ENCODE measurements at regions not wholly inside any gene's neighbourhood (a gene's known extent, or its start where the extent isn't known, plus 50 kb on each side); places are given as distances from the start of the nearest gene placed in this dataset.

GRCh38 chr2:240322231-240322955 lies 113.1 kb upstream of the GPC1 start:
- H3K9me2 ChIP-seq (replicated peaks; ENCODE audit: insufficient read depth, low read length), result no peaks in the 10 kb centered on the region
- H4K20me1 ChIP-seq (ENCODE audit: insufficient read depth, low read depth, low read length), result no peaks in the 10 kb centered on the region
- H3K27ac ChIP-seq (ENCODE audit: low read length), result no peak overlapping the region
- no peak overlapping the region for H3K9ac ChIP-seq (ENCODE audit: low read length)
- no peaks in the 10 kb centered on the region for H3K4me1 ChIP-seq (ENCODE audit: low read length)
- no peak overlapping the region for H3K4me3 ChIP-seq (ENCODE audit: low read length)
- no peak overlapping the region for H2AFZ ChIP-seq (ENCODE audit: low read length)
- H3K4me2 ChIP-seq (ENCODE audit: low read depth, low read length, poor library complexity, severe bottlenecking), result no peak overlapping the region
- DNase-seq, result no peak
- H3K27me3 ChIP-seq (ENCODE audit: low read length), result no peaks in the 10 kb centered on the region
- H3K79me2 ChIP-seq (ENCODE audit: low read length), result no peaks in the 10 kb centered on the region
- H3K36me3 ChIP-seq (ENCODE audit: insufficient read depth, low read length), result no peaks in the 10 kb centered on the region
- no peaks in the 10 kb centered on the region for H3K9me3 ChIP-seq (ENCODE audit: low read length)

GRCh38 chr2:240322991-240323390 lies 112.5 kb upstream of the GPC1 start:
- Histone ChIP-seq H3K79me2 (ENCODE audit: low read length) (no peaks in the 10 kb centered on the region), H3K9me2 (replicated peaks; ENCODE audit: insufficient read depth, low read length) (no peaks in the 10 kb centered on the region), H3K27me3 (ENCODE audit: low read length) (no peaks in the 10 kb centered on the region), H3K9me3 (ENCODE audit: low read length) (no peaks in the 10 kb centered on the region), H3K4me1 (ENCODE audit: low read length) (no peaks in the 10 kb centered on the region), H3K27ac (ENCODE audit: low read length) (no peak overlapping the region), H3K9ac (ENCODE audit: low read length) (no peak overlapping the region), H4K20me1 (ENCODE audit: insufficient read depth, low read depth, low read length) (no peaks in the 10 kb centered on the region), H3K4me2 (ENCODE audit: low read depth, low read length, poor library complexity, severe bottlenecking) (no peak overlapping the region), H3K4me3 (ENCODE audit: low read length) (no peak overlapping the region), H2AFZ (ENCODE audit: low read length) (no peak overlapping the region), H3K36me3 (ENCODE audit: insufficient read depth, low read length) (no peaks in the 10 kb centered on the region)
- DNase-seq, result no peak

GRCh38 chr2:240323601-240324291 lies 111.7 kb upstream of the GPC1 start:
- Histone ChIP-seq H3K36me3 (ENCODE audit: insufficient read depth, low read length) (no peaks in the 10 kb centered on the region), H3K27ac (ENCODE audit: low read length) (no peak overlapping the region), H3K4me1 (ENCODE audit: low read length) (no peaks in the 10 kb centered on the region), H4K20me1 (ENCODE audit: insufficient read depth, low read depth, low read length) (no peaks in the 10 kb centered on the region), H2AFZ (ENCODE audit: low read length) (no peak overlapping the region), H3K27me3 (ENCODE audit: low read length) (no peaks in the 10 kb centered on the region), H3K4me3 (ENCODE audit: low read length) (no peak overlapping the region), H3K9ac (ENCODE audit: low read length) (no peak overlapping the region), H3K4me2 (ENCODE audit: low read depth, low read length, poor library complexity, severe bottlenecking) (no peak overlapping the region), H3K9me2 (replicated peaks; ENCODE audit: insufficient read depth, low read length) (no peaks in the 10 kb centered on the region), H3K79me2 (ENCODE audit: low read length) (no peaks in the 10 kb centered on the region), H3K9me3 (ENCODE audit: low read length) (no peaks in the 10 kb centered on the region)
- no peak for DNase-seq

- H3K79me2 ChIP-seq (ENCODE audit: low read length), result no peaks in the 10 kb centered on the region
- H3K27me3 ChIP-seq (ENCODE audit: low read length), result no peaks in the 10 kb centered on the region
- no peaks in the 10 kb centered on the region for H3K9me3 ChIP-seq (ENCODE audit: low read length)
- H3K4me1 ChIP-seq (ENCODE audit: low read length), result no peaks in the 10 kb centered on the region
- H2AFZ ChIP-seq (ENCODE audit: low read length), result no peak overlapping the region
- no peak overlapping the region for H3K4me3 ChIP-seq (ENCODE audit: low read length)
- H3K9ac ChIP-seq (ENCODE audit: low read length), result no peak overlapping the region
- no peak overlapping the region for H3K27ac ChIP-seq (ENCODE audit: low read length)
- H3K4me2 ChIP-seq (ENCODE audit: low read depth, low read length, poor library complexity, severe bottlenecking), result no peak overlapping the region
- no peaks in the 10 kb centered on the region for H4K20me1 ChIP-seq (ENCODE audit: insufficient read depth, low read depth, low read length)
- H3K9me2 ChIP-seq (replicated peaks; ENCODE audit: insufficient read depth, low read length), result no peaks in the 10 kb centered on the region
- DNase-seq, result no peak
- H3K36me3 ChIP-seq (ENCODE audit: insufficient read depth, low read length), result no peaks in the 10 kb centered on the region
These were observed 111.0 kb upstream of the GPC1 start for GRCh38 chr2:240324312-240325015.

- H3K27ac ChIP-seq (ENCODE audit: low read length), result no peak overlapping the region
- H3K9me3 ChIP-seq (ENCODE audit: low read length), result no peaks in the 10 kb centered on the region
- H3K79me2 ChIP-seq (ENCODE audit: low read length), result no peaks in the 10 kb centered on the region
- DNase-seq, result no peak
- H2AFZ ChIP-seq (ENCODE audit: low read length), result no peak overlapping the region
- H3K4me2 ChIP-seq (ENCODE audit: low read depth, low read length, poor library complexity, severe bottlenecking), result no peak overlapping the region
- H3K27me3 ChIP-seq (ENCODE audit: low read length), result no peaks in the 10 kb centered on the region
- no peaks in the 10 kb centered on the region for H3K4me1 ChIP-seq (ENCODE audit: low read length)
- no peaks in the 10 kb centered on the region for H4K20me1 ChIP-seq (ENCODE audit: insufficient read depth, low read depth, low read length)
- H3K9ac ChIP-seq (ENCODE audit: low read length), result no peak overlapping the region
- H3K4me3 ChIP-seq (ENCODE audit: low read length), result no peak overlapping the region
- no peaks in the 10 kb centered on the region for H3K9me2 ChIP-seq (replicated peaks; ENCODE audit: insufficient read depth, low read length)
- H3K36me3 ChIP-seq (ENCODE audit: insufficient read depth, low read length), result no peaks in the 10 kb centered on the region
These were observed 110.2 kb upstream of the GPC1 start for GRCh38 chr2:240325016-240326007.

GRCh38 chr2:240326246-240326645 lies 109.2 kb upstream of the GPC1 start:
- no peaks in the 10 kb centered on the region for H4K20me1 ChIP-seq (ENCODE audit: insufficient read depth, low read depth, low read length)
- no peaks in the 10 kb centered on the region for H3K9me2 ChIP-seq (replicated peaks; ENCODE audit: insufficient read depth, low read length)
- no peaks in the 10 kb centered on the region for H3K9me3 ChIP-seq (ENCODE audit: low read length)
- H3K27ac ChIP-seq (ENCODE audit: low read length), result no peak overlapping the region
- H3K79me2 ChIP-seq (ENCODE audit: low read length), result no peaks in the 10 kb centered on the region
- no peak overlapping the region for H3K4me3 ChIP-seq (ENCODE audit: low read length)
- no peak overlapping the region for H3K9ac ChIP-seq (ENCODE audit: low read length)
- no peak overlapping the region for H2AFZ ChIP-seq (ENCODE audit: low read length)
- no peak overlapping the region for H3K4me2 ChIP-seq (ENCODE audit: low read depth, low read length, poor library complexity, severe bottlenecking)
- no peaks in the 10 kb centered on the region for H3K36me3 ChIP-seq (ENCODE audit: insufficient read depth, low read length)
- H3K27me3 ChIP-seq (ENCODE audit: low read length), result no peaks in the 10 kb centered on the region
- DNase-seq, result no peak
- no peaks in the 10 kb centered on the region for H3K4me1 ChIP-seq (ENCODE audit: low read length)

- Histone ChIP-seq H3K4me3 (ENCODE audit: low read length) (no peak overlapping the region), H3K79me2 (ENCODE audit: low read length) (no peaks in the 10 kb centered on the region), H3K4me2 (ENCODE audit: low read depth, low read length, poor library complexity, severe bottlenecking) (no peak overlapping the region), H2AFZ (ENCODE audit: low read length) (no peak overlapping the region), H3K9me2 (replicated peaks; ENCODE audit: insufficient read depth, low read length) (no peaks in the 10 kb centered on the region), H4K20me1 (ENCODE audit: insufficient read depth, low read depth, low read length) (no peaks in the 10 kb centered on the region), H3K27ac (ENCODE audit: low read length) (no peak overlapping the region), H3K4me1 (ENCODE audit: low read length) (no peaks in the 10 kb centered on the region), H3K9me3 (ENCODE audit: low read length) (no peaks in the 10 kb centered on the region), H3K27me3 (ENCODE audit: low read length) (no peaks in the 10 kb centered on the region), H3K36me3 (ENCODE audit: insufficient read depth, low read length) (no peaks in the 10 kb centered on the region), H3K9ac (ENCODE audit: low read length) (no peak overlapping the region)
- DNase-seq, result no peak
These were observed 108.6 kb upstream of the GPC1 start for GRCh38 chr2:240326886-240327285.
